ENCODE measurements at regions not wholly inside any gene's neighbourhood (a gene's known extent, or its start where the extent isn't known, plus 50 kb on each side); places are given as distances from the start of the nearest gene placed in this dataset.
"Not testable (repeated sequence)": the region's sequence is repeated elsewhere in the genome, so short reads cannot be mapped to it uniquely, and the experiment has no call there.

DNA sequence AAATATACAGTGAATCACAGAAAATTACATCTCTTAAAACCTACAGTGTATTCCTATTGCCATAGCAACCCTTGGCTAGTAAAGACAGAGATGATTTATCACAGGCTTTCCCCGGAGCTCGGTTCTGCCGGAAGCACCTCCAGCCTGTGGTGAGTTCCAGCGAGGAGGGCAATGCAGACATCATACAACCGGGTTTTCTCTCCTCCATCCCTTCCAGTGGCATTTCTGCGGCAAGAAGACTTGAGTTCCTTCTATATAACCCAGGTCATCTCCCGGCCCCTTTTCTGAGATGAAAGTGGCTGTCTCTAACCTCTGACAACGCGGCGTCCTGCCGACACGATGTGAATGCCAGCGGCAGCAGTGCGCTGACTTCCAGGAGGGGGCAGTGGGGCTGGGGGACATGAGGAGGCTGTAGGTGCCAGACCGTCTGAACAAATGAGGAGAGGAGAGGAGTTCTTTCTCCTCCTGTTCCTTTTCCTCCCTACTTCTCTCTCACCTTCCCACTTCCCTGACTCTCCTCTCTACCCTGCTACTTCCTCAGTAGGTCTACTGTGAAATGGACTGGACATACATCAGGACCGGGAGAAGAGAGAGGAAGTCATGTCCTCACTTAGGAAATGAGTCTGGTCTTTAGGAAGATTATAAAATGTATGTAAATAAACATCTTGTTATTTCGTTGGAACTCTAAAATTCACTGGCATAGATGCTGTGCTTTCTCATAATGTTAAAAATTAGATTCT is 68.6 kb upstream of the MAX start:
- H3K36me3 ChIP-seq (ENCODE audit: control insufficient read depth, insufficient read depth, low read length), result no peaks in the 10 kb centered on the region
- no peaks in the 10 kb centered on the region for H3K9me3 ChIP-seq (ENCODE audit: control insufficient read depth, low read length)
- peak overlapping the region; percentile 12 for H3K9ac ChIP-seq (ENCODE audit: low read length)
- H3K27me3 ChIP-seq (ENCODE audit: control insufficient read depth, insufficient read depth, low read length), result no peaks in the 10 kb centered on the region
- peak overlapping the region; percentile 7 for H3K4me3 ChIP-seq (ENCODE audit: low read length)
- peaks cover 6% of the 10 kb centered on the region for H3K4me1 ChIP-seq (ENCODE audit: control insufficient read depth, insufficient read depth, low read length)

GRCh38 chr14:65173973-65174693 is 71.8 kb upstream of the MAX start:
- Histone ChIP-seq H3K4me3 (ENCODE audit: low read length) (no peak overlapping the region), H3K9ac (ENCODE audit: low read length) (no peak overlapping the region), H3K36me3 (ENCODE audit: control insufficient read depth, insufficient read depth, low read length) (no peaks in the 10 kb centered on the region), H3K4me1 (ENCODE audit: control insufficient read depth, insufficient read depth, low read length) (peaks cover 6% of the 10 kb centered on the region), H3K9me3 (ENCODE audit: control insufficient read depth, low read length) (no peaks in the 10 kb centered on the region), H3K27me3 (ENCODE audit: control insufficient read depth, insufficient read depth, low read length) (no peaks in the 10 kb centered on the region)

DNA sequence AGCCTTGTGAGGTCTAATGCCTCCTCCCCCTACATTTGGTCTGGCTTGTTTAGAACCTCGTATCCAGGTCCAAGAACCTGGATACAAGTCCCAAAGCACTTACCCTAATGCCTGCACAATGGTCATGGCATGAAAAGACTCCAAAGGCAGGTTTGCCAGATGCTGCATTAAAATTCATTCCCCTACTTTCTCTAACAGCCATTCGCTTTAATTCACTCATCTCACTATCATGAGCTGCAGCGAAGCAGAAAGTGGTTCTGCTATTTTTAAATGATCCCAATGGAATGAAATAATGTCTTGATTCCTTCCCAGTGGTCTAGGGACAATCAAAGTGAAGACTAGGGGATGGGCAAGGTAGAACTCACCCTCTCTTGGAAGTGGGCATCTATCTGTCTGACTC is 72.5 kb upstream of the MAX start:
- Histone ChIP-seq H3K9me3 (ENCODE audit: control insufficient read depth, low read length) (no peaks in the 10 kb centered on the region), H3K9ac (ENCODE audit: low read length) (no peak overlapping the region), H3K36me3 (ENCODE audit: control insufficient read depth, insufficient read depth, low read length) (no peaks in the 10 kb centered on the region), H3K27me3 (ENCODE audit: control insufficient read depth, insufficient read depth, low read length) (no peaks in the 10 kb centered on the region), H3K4me1 (ENCODE audit: control insufficient read depth, insufficient read depth, low read length) (peaks cover 6% of the 10 kb centered on the region), H3K4me3 (ENCODE audit: low read length) (no peak overlapping the region)

- no peak overlapping the region for H3K4me3 ChIP-seq (ENCODE audit: low read length)
- H3K4me1 ChIP-seq (ENCODE audit: control insufficient read depth, insufficient read depth, low read length), result peaks cover 10% of the 10 kb centered on the region
- no peaks in the 10 kb centered on the region for H3K27me3 ChIP-seq (ENCODE audit: control insufficient read depth, insufficient read depth, low read length)
- H3K9me3 ChIP-seq (ENCODE audit: control insufficient read depth, low read length), result no peaks in the 10 kb centered on the region
- H3K36me3 ChIP-seq (ENCODE audit: control insufficient read depth, insufficient read depth, low read length), result no peaks in the 10 kb centered on the region
- H3K9ac ChIP-seq (ENCODE audit: low read length), result no peak overlapping the region
Observed at GRCh38 chr14:65177551-65177950, 75.2 kb upstream of the MAX start.

GRCh38 chr14:65179231-65179630 is 76.9 kb upstream of the MAX start:
- H3K4me1 ChIP-seq (ENCODE audit: control insufficient read depth, insufficient read depth, low read length), result peaks cover 10% of the 10 kb centered on the region
- H3K36me3 ChIP-seq (ENCODE audit: control insufficient read depth, insufficient read depth, low read length); H3K4me3 ChIP-seq (ENCODE audit: low read length); H3K27me3 ChIP-seq (ENCODE audit: control insufficient read depth, insufficient read depth, low read length); H3K9me3 ChIP-seq (ENCODE audit: control insufficient read depth, low read length); H3K9ac ChIP-seq (ENCODE audit: low read length): not testable (repeated sequence)

GRCh38 chr14:65179918-65180724 is 77.8 kb upstream of the MAX start:
- no peak overlapping the region for H3K9ac ChIP-seq (ENCODE audit: low read length)
- no peaks in the 10 kb centered on the region for H3K9me3 ChIP-seq (ENCODE audit: control insufficient read depth, low read length)
- peaks cover 10% of the 10 kb centered on the region for H3K4me1 ChIP-seq (ENCODE audit: control insufficient read depth, insufficient read depth, low read length)
- H3K27me3 ChIP-seq (ENCODE audit: control insufficient read depth, insufficient read depth, low read length), result no peaks in the 10 kb centered on the region
- H3K4me3 ChIP-seq (ENCODE audit: low read length), result no peak overlapping the region
- no peaks in the 10 kb centered on the region for H3K36me3 ChIP-seq (ENCODE audit: control insufficient read depth, insufficient read depth, low read length)

GRCh38 chr14:65180725-65181025 is 78.4 kb upstream of the MAX start:
- H3K4me1 ChIP-seq (ENCODE audit: control insufficient read depth, insufficient read depth, low read length), result peaks cover 10% of the 10 kb centered on the region
- H3K27me3 ChIP-seq (ENCODE audit: control insufficient read depth, insufficient read depth, low read length), result no peaks in the 10 kb centered on the region
- H3K4me3 ChIP-seq (ENCODE audit: low read length), result no peak overlapping the region
- H3K9me3 ChIP-seq (ENCODE audit: control insufficient read depth, low read length), result no peaks in the 10 kb centered on the region
- no peaks in the 10 kb centered on the region for H3K36me3 ChIP-seq (ENCODE audit: control insufficient read depth, insufficient read depth, low read length)
- H3K9ac ChIP-seq (ENCODE audit: low read length), result no peak overlapping the region

DNA sequence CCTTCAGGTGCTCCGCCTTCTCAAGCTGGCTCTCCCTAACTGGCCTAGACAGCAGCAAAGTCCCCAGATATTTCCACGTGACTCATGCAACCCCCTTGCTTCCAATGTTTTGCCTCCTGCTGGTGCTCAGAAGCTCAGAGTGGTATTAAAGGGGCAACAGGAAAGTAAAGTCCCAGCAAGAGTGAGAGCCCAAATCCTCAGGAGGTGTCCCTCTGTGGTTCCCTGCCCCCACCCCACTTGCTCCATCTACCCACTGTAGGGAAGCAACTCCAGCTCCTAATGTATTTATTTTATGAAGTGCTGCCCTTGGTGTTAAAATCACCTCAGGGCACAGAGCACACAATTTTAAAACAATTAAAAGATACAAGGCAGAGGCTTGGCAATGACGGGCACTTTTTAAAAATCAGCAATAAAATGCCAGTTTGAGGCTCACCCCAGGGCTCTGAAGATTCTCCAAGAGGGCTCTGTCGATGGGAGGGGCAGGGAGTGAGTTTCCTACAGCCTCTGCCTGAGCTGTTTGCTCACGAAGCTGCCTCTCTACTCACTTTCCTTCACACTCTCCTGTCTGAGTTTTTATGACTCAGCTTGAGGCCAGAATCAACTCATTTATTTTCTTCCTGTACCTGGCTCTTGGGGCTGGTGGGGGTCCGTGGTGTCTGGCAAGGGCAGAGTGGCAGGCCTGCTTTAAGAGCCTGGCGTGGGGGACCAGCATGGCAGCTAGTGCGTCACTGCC is 81.9 kb upstream of the MAX start:
- H3K27me3 ChIP-seq (ENCODE audit: control insufficient read depth, insufficient read depth, low read length), result peaks cover 3% of the 10 kb centered on the region

DNA sequence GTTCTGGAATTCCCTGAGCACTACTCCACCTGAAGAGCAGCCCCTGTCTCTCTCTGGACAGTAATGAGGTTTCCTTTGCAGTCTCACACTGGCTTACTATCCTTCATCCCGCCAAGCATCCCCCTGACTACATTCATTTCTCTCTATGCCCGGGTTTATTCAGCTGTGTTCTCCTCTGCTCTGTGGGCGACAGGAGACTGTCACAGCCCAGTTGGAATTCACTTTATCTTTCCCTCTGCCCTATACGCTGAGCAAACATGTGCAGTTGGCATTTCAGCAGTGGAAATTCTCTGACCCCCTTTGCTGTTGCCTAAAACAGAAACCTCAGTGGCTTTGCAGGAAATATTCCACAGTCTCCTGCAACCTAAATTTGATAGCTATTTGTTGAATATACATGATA is 83.5 kb upstream of the MAX start:
- no peaks in the 10 kb centered on the region for H3K4me1 ChIP-seq (ENCODE audit: control insufficient read depth, insufficient read depth, low read length)
- H3K27me3 ChIP-seq (ENCODE audit: control insufficient read depth, insufficient read depth, low read length), result peaks cover 3% of the 10 kb centered on the region
- no peaks in the 10 kb centered on the region for H3K36me3 ChIP-seq (ENCODE audit: control insufficient read depth, insufficient read depth, low read length)
- H3K9ac ChIP-seq (ENCODE audit: low read length), result no peak overlapping the region
- no peak overlapping the region for H3K4me3 ChIP-seq (ENCODE audit: low read length)
- no peaks in the 10 kb centered on the region for H3K9me3 ChIP-seq (ENCODE audit: control insufficient read depth, low read length)

More for the DNA sequence above, 81.9 kb upstream of the MAX start:
- H3K4me3 ChIP-seq (ENCODE audit: low read length), result no peak overlapping the region
- no peaks in the 10 kb centered on the region for H3K36me3 ChIP-seq (ENCODE audit: control insufficient read depth, insufficient read depth, low read length)
- H3K9me3 ChIP-seq (ENCODE audit: control insufficient read depth, low read length), result no peaks in the 10 kb centered on the region
- peaks cover 10% of the 10 kb centered on the region for H3K4me1 ChIP-seq (ENCODE audit: control insufficient read depth, insufficient read depth, low read length)
- no peak overlapping the region for H3K9ac ChIP-seq (ENCODE audit: low read length)

- H3K4me1 ChIP-seq (ENCODE audit: control insufficient read depth, insufficient read depth, low read length), result no peaks in the 10 kb centered on the region
- no peaks in the 10 kb centered on the region for H3K36me3 ChIP-seq (ENCODE audit: control insufficient read depth, insufficient read depth, low read length)
- no peak overlapping the region for H3K9ac ChIP-seq (ENCODE audit: low read length)
- H3K9me3 ChIP-seq (ENCODE audit: control insufficient read depth, low read length), result no peaks in the 10 kb centered on the region
- peaks cover 3% of the 10 kb centered on the region for H3K27me3 ChIP-seq (ENCODE audit: control insufficient read depth, insufficient read depth, low read length)
- H3K4me3 ChIP-seq (ENCODE audit: low read length), result no peak overlapping the region
Observed at GRCh38 chr14:65186951-65187350, 84.6 kb upstream of the MAX start.

- Histone ChIP-seq H3K27me3 (ENCODE audit: control insufficient read depth, insufficient read depth, low read length) (peaks cover 3% of the 10 kb centered on the region), H3K36me3 (ENCODE audit: control insufficient read depth, insufficient read depth, low read length) (no peaks in the 10 kb centered on the region), H3K4me3 (ENCODE audit: low read length) (no peak overlapping the region), H3K9me3 (ENCODE audit: control insufficient read depth, low read length) (no peaks in the 10 kb centered on the region), H3K4me1 (ENCODE audit: control insufficient read depth, insufficient read depth, low read length) (no peaks in the 10 kb centered on the region), H3K9ac (ENCODE audit: low read length) (no peak overlapping the region)
Observed at GRCh38 chr14:65187421-65188049, 85.2 kb upstream of the MAX start.

Measured in mucosa of stomach (tissue), 1 donor.